DMS153 treated with DMSO at 0.1 percent for 48 hours (cell line): ENCODE measurements at regions not wholly inside any gene's neighbourhood (a gene's known extent, or its start where the extent isn't known, plus 50 kb on each side); places are given as distances from the start of the nearest gene placed in this dataset.
"Not testable (repeated sequence)": the region's sequence is repeated elsewhere in the genome, so short reads cannot be mapped to it uniquely, and the experiment has no call there.

Experiments
- DNase-seq: peaks from one replicate; lab custom pipeline; 2025; ENCODE audit not compliant: unreplicated experiment; lab: John Stamatoyannopoulos, UW

- DNase-seq = not testable (repeated sequence)
Measured at GRCh38 chr12:131229079-131229425, 275.3 kb downstream of the ADGRD1 start.

DNA sequence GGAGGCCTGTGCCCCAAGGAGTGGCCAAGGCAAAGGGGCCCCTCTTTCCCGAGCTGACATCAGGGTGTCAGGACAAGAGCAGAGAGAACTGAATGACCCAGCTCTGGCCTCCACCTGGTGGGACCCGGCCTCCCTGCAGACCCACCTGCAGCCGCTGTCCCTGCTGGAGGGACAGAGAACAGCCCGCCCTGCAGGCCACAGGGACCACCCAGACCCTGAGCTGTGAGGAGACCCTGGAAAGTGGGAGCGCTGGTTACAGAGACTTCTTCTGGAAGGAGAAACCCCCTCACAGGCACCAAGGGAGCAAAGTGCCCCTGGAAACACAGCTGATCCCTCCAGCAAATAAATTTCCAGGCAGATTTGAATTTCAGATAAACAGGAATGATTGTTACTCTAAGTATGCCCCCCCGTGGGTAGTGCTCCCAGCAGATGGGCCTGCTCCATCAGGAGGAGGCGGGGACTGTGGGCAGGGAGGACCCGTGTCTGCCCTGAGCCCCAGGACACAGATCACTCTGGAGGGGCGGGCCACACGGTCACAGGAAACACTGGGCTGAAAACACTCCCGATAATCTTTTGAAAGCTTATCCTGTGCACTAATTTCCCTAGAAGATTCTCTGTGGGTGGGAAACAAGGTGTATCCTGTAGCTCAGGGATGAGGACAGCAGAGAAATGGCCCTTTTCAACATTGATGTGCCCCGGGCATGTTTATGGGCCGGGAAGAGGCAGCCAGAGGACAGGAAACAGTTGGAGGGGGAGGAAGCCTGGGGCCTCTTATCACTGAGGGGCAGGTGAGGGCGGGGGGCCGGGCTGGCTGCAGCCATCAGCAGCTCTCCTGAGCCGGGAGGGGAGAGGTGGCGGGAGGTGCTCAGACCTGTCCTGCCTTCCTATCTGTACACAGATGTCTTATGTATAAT is 276.0 kb downstream of the ADGRD1 start:
- DNase-seq = no peak

- no peak for DNase-seq
Measured at GRCh38 chr12:131230340-131231031, 276.8 kb downstream of the ADGRD1 start.

- no peak for DNase-seq
Measured at GRCh38 chr12:131231032-131231980, 277.6 kb downstream of the ADGRD1 start.

GRCh38 chr12:131232036-131232435 is 278.3 kb downstream of the ADGRD1 start:
- no peak for DNase-seq

- DNase-seq = not testable (repeated sequence)
Measured at GRCh38 chr12:131232872-131233271, 279.2 kb downstream of the ADGRD1 start.

DNA sequence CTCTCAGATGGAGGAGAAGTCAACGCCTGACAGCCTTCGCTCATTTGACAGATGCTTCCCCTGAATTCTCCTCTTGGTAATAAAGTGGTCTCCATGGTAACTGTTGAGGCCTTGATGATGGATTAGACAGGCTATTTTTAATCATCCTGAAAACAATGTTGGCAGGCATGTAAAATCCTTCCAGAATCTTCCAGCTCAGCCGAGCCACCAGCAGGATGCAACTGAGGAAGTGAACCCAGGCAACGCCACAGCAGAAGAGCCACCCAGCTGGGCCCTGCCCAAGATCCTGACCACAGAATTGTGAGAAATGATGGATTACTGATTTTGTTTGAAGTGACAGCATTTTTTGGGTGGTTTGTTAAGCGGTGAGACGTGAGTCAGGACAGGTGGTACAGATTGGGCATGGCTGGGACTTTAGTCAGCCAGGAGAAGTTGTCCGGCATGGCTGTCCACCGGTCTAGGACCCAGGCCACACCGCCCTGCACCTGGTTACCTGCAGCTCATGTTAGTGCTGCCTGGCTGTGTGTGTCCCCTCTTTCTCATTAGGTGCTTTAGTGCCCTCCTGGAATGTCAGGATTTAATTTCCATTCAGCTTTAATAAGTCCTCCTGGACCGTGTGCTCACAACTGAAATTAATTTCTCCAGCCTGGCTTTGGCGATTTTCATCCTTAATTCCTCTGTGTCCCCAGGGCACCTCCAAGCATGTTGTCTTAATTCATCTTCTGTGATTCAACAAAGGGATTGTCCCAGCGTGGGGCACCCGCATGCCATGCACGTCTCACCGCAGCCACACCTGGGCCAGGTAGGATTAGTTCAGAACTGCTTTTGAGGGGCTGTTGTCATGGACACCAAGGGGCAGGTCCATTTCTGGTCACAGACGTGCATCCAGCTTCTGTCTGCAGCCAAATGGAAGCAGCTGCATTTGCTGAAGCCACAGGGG is 280.4 kb downstream of the ADGRD1 start:
- DNase-seq = not testable (repeated sequence)

DNA sequence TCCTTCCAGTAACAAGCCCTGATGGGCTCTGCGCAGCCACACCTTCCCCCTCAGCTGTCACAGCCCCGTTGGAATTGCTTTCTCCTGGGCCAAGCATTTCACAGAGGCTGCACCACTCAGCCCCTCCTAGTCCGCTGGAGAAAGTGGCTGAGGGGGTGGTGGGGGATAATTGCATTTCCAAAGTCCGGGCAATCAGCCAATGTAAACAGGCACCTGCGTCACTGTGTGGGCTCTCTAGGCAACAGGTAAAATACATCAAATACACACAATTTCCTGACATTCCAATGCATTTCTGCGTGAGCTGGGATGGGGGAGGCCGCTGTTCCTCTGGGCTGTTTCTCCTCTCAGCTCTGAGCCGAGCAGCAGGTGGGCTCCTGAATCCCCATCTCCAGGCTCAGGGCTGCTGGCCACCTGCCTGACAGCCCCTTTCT is 281.1 kb downstream of the ADGRD1 start:
- DNase-seq = not testable (repeated sequence)

- no peak for DNase-seq
Measured at GRCh38 chr12:131235871-131236271, 282.2 kb downstream of the ADGRD1 start.

DNA sequence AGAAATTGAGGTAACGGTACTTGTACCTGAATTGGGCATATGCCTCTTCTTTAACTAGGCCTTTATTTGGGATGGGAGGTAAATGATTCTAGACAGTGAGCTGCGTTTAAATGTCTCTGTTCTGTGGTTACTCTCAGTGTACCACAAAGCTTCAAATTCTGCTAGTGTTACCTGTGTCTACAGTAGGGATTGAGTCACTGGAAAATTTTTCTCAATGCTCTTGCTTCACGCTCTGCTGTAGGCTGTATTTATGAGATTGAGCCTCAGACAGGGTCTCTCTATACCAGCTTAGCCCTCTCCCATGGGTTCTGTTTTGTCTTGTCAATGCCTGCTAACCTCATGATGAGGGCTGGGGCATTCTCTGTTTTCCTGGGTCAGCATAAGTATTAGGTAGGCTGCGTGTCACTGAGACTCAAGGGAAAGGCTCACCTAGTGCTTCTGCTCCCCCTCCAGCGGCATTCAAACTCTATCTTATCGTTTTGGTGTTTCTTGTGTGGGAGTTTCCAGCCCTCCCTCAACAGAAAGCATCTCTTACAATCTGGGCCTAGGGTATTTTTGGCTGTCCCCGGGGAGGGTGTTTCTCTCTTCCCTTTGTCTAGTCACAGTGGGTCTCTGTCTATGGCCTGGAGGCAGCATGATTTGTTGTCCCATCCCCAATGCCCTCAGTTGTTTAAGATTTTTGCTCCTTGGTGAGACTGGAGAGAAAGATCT is 285.8 kb downstream of the ADGRD1 start:
- no peak for DNase-seq

DNA sequence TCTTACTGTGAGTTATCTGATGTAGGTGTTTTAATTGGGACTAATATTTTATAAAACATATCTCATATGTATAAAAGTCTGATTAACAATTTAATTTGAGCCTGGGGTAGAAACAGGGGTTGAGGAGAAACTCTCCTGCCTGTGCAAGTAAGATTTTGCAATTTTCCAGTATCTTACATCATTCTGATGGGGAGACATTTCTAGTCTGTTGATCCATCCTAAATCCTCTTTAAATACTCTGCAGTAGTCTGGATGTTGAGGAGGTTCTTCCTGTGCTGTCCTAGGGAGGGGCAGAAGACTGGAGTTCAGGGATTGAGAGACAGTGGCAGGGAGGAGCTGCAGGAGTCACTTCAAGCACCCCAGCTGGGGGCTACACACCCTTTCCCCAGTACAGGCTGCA is 287.8 kb downstream of the ADGRD1 start:
- no peak for DNase-seq

DNA sequence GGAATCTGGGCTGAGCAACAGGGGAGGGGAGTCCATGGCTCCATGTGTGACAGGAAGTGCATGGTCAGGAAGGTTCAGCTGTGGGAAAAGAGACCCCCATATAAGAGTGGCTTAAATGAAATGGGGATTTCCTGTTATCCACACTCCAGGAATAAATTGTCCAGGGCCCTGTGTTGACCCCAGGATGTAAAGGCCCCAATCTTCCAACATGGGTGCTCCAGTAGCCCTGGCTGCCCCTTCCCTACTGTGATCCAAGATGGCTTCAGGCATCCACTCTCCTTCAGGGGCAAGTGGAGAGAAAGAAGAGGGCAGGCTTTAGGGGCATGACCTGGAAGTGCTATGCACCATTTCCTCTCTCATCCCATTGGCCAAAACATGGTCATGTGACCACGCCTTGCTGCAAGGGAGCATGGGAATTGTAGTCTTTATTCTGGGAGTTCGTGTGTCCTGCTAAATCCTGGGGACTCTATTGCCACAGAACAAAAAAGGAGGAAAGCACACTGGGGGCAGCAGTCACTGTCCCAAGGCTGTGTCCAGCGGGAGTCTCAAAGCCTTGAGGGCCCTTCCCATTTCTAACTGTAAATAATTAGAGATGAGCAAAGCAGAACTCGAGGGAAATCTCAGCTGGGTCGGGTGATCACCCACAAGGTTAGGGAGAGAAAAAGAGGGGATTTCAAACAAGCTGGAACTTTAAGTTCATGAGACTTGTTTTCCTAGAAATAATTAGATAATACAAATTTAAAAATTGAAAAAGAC is 289.2 kb downstream of the ADGRD1 start:
- DNase-seq = no peak

DNA sequence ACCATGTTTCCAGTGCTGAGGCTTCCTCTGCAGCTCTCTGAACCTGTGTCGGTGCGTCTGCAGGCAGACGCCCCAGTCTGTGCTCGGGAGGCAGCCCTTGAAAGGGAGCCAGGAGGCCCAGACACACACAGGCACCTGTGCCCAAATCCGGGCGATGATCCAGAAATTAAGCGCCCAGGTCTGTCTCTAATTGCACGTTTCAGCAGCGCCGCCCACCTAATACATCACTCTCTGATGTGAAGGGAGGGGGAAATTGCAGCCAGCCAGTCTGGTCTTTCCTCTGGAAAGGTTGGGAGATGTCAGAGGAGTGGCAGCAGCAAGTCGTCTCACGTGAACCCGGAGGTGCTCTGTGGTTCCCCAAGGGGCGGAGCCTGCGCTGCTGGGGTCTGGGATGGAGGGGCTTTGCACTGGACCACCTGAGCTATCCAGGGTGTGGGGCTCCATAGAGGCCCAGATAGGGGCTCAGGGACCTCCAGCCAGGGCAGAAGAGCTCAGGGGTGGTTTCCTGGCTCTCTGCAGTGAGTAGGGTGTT is 290.5 kb downstream of the ADGRD1 start:
- DNase-seq = not testable (repeated sequence)

- not testable (repeated sequence) for DNase-seq
Measured at GRCh38 chr12:131245161-131245560, 291.5 kb downstream of the ADGRD1 start.

DNA sequence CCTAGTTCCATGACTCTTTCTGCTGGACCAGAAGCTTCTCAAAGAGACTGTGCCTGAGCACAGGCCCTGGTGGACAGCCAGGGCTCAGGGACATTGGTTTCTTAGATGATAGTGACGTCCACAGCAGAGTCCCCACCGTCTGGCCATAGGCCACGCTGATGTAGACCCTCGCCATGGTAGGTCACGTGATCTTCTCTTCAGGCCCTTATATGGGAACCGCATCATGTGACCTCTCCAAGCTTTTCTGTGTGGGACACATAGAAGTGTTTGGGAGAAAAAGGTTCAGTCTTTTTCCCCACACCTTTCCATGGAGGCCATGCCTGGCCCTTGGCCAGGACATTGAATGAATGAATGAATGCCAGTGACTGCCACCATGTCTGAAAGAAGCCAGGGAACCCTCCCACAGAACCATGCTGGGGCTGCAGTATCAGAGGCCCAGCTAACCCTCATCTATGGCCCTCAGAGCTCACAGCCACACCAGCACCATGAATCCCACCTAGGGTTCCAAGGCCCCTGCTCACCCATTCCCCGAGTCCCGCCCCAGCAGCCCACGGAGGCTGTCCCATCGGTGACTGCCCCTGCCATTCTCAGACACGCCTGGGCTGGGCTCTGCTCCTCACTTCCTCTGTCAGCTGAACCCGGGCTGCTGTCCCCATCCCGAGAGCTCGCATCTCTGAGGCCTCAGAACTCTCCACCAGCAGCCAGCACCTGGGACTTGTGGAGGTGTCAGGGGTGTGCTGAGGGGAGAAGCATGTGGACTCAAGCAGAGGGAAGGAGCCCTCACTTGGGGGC is 292.1 kb downstream of the ADGRD1 start:
- DNase-seq = no peak

GRCh38 chr12:131247026-131247725 is 293.5 kb downstream of the ADGRD1 start:
- DNase-seq = not testable (repeated sequence)

- not testable (repeated sequence) for DNase-seq
Measured at GRCh38 chr12:131247875-131248274, 294.2 kb downstream of the ADGRD1 start.
